ENCODE measurements at regions not wholly inside any gene's neighbourhood (a gene's known extent, or its start where the extent isn't known, plus 50 kb on each side); places are given as distances from the start of the nearest gene placed in this dataset.
A peak's percentile ranks its signal among the peaks of the same experiment; 100 is the strongest.

GRCh38 chr4:155597933-155598451 is 68.7 kb upstream of the GUCY1A1 start:
- H3K4me1 ChIP-seq: no peaks in the 10 kb centered on the region
- intact Hi-C loops (cut with DNase I; ENCODE audit: low total_unique reads): no loop called here
- H3K9me3 ChIP-seq: no peaks in the 10 kb centered on the region
- no peaks in the 10 kb centered on the region for H3K27me3 ChIP-seq
- H3K4me3 ChIP-seq: no peak overlapping the region
- H3K36me3 ChIP-seq: no peaks in the 10 kb centered on the region
- no peak overlapping the region for H3K27ac ChIP-seq
- DNase-seq (ENCODE audit: low spot score in 2 of 2): no peak
- no peak for TF ChIP-seq CTCF (IDR thresholded peaks at IDR 0.05)
- TF ChIP-seq POLR2A (IDR thresholded peaks at IDR 0.05): no peak
- TF ChIP-seq POLR2AphosphoS5 (IDR thresholded peaks at IDR 0.05): no peak

DNA sequence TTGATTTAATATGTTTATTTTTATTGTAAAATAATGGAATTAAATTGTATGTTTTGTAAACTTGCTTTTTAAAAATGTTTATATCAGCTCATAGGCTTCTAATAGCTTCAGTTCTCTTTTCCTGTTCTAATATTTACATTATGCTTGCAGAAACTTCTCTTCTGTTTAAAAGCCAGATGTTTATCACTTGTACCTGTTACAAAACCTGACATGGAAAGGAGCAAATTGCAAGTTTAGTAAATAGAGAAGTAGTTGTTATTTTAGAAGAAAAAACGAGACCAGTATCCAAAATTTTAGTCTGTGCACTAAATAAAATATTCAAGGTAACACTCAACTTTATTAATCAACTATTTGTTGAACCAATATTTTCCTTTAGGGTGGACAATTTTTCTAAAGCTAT is 69.4 kb upstream of the GUCY1A1 start:
- DNase-seq (ENCODE audit: low spot score in 2 of 2): no peak

GRCh38 chr4:155593793-155594192 is 72.9 kb upstream of the GUCY1A1 start:
- H3K4me3 ChIP-seq: no peak overlapping the region
- intact Hi-C loops (cut with DNase I; ENCODE audit: low total_unique reads): no loop called here
- no peaks in the 10 kb centered on the region for H3K9me3 ChIP-seq
- H3K4me1 ChIP-seq: no peaks in the 10 kb centered on the region
- H3K27ac ChIP-seq: no peak overlapping the region
- no peaks in the 10 kb centered on the region for H3K27me3 ChIP-seq
- H3K36me3 ChIP-seq: no peaks in the 10 kb centered on the region
- no peak for DNase-seq (ENCODE audit: low spot score in 2 of 2)
- TF ChIP-seq CTCF (IDR thresholded peaks at IDR 0.05) (no peak), POLR2AphosphoS5 (IDR thresholded peaks at IDR 0.05) (no peak), POLR2A (IDR thresholded peaks at IDR 0.05) (no peak)

More for the DNA sequence above, 69.4 kb upstream of the GUCY1A1 start:
- Histone ChIP-seq H3K36me3 (no peaks in the 10 kb centered on the region), H3K27ac (no peak overlapping the region), H3K4me3 (no peak overlapping the region), H3K27me3 (no peaks in the 10 kb centered on the region), H3K4me1 (no peaks in the 10 kb centered on the region), H3K9me3 (no peaks in the 10 kb centered on the region)
- no peak for TF ChIP-seq POLR2A (IDR thresholded peaks at IDR 0.05)
- no peak for TF ChIP-seq CTCF (IDR thresholded peaks at IDR 0.05)
- TF ChIP-seq POLR2AphosphoS5 (IDR thresholded peaks at IDR 0.05): no peak
- intact Hi-C loops (cut with DNase I; ENCODE audit: low total_unique reads): no loop called here

DNA sequence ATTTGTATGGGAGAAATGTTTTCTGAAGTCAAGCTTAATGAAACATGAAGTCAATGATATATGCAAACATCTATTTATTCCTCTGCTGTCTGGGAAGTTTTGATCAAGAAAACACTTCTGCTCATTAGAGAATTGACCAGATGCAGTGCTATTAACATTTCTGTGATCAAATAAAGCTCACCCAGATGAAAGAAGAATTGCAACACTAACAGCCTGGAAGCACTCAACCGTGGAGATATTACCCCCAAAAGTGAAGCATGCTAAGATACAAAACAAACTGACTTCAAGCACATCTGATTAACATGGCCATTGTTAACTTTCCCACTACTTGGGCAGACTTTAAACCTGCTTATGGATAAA is 73.7 kb upstream of the GUCY1A1 start:
- Histone ChIP-seq H3K9me3 (no peaks in the 10 kb centered on the region), H3K27ac (no peak overlapping the region), H3K27me3 (no peaks in the 10 kb centered on the region), H3K4me1 (no peaks in the 10 kb centered on the region), H3K4me3 (no peak overlapping the region), H3K36me3 (no peaks in the 10 kb centered on the region)
- intact Hi-C loops (cut with DNase I; ENCODE audit: low total_unique reads): no loop called here
- no peak for DNase-seq (ENCODE audit: low spot score in 2 of 2)
- TF ChIP-seq POLR2A (IDR thresholded peaks at IDR 0.05) (no peak), POLR2AphosphoS5 (IDR thresholded peaks at IDR 0.05) (no peak), CTCF (IDR thresholded peaks at IDR 0.05) (no peak)

GRCh38 chr4:155592179-155592937 is 74.3 kb upstream of the GUCY1A1 start:
- peak overlapping the region in 1 of 2 donors; percentile 50 for H3K27ac ChIP-seq
- TF ChIP-seq CTCF (IDR thresholded peaks at IDR 0.05): no peak
- no peak for TF ChIP-seq POLR2A (IDR thresholded peaks at IDR 0.05)
- peak in 1 of 3 donors; percentile 24 for TF ChIP-seq POLR2AphosphoS5 (IDR thresholded peaks at IDR 0.05)
- no peaks in the 10 kb centered on the region for H3K36me3 ChIP-seq

More at GRCh38 chr4:155592179-155592937, 74.3 kb upstream of the GUCY1A1 start:
- Histone ChIP-seq H3K9me3 (no peaks in the 10 kb centered on the region), H3K27me3 (no peaks in the 10 kb centered on the region), H3K4me1 (no peaks in the 10 kb centered on the region), H3K4me3 (no peak overlapping the region)
- DNase-seq (ENCODE audit: low spot score in 2 of 2): no peak
- intact Hi-C loops (cut with DNase I; ENCODE audit: low total_unique reads): no loop called here
